Osteocyte (in vitro differentiated cells): ENCODE measurements at regions not wholly inside any gene's neighbourhood (a gene's known extent, or its start where the extent isn't known, plus 50 kb on each side); places are given as distances from the start of the nearest gene placed in this dataset.

ENCODE experiments used
- DNase-seq: peaks from one replicate; pipeline ENCODE4 v3.0.0; 2021; ENCODE audit warnings: mixed read lengths; ENCODE audit not compliant: unreplicated experiment; ENCODE audit errors: extremely low spot score
- H3K27ac Mint-ChIP-seq: one replicate; pipeline ENCODE4 v1.8.0; 2021; ENCODE audit warnings: mild to moderate bottlenecking, mixed read lengths; ENCODE audit not compliant: unreplicated experiment
- H3K27me3 Mint-ChIP-seq: one replicate; pipeline ENCODE4 v1.8.0; 2021; ENCODE audit warnings: mixed read lengths; ENCODE audit not compliant: unreplicated experiment
- H3K36me3 Mint-ChIP-seq: one replicate; pipeline ENCODE4 v1.8.0; 2021; ENCODE audit warnings: mixed read lengths; ENCODE audit not compliant: unreplicated experiment
- H3K4me1 Mint-ChIP-seq: one replicate; pipeline ENCODE4 v1.8.0; 2021; ENCODE audit warnings: mixed read lengths; ENCODE audit not compliant: unreplicated experiment
- H3K4me3 Mint-ChIP-seq: one replicate; pipeline ENCODE4 v1.8.0; 2021; ENCODE audit warnings: mild to moderate bottlenecking, moderate library complexity, mixed read lengths; ENCODE audit not compliant: unreplicated experiment
- H3K9me3 Mint-ChIP-seq: one replicate; pipeline ENCODE4 v1.8.0; 2021; ENCODE audit warnings: mixed read lengths; ENCODE audit not compliant: unreplicated experiment
- CTCF ChIP-seq: fragments of 200-600 bp; sonication (generic); IDR thresholded peaks from 2 replicates; pipeline ENCODE4 v1.5.0; 2021; ENCODE audit warnings: antibody characterized with exemption, mild to moderate bottlenecking, moderate library complexity

GRCh38 chr1:91600431-91601337, 100.0 kb downstream of the CDC7 start:
- Mint-ChIP-seq H3K27ac (no peak overlapping the region), H3K4me3 (no peak overlapping the region), H3K9me3 (no peaks in the 10 kb centered on the region), H3K27me3 (no peaks in the 10 kb centered on the region), H3K36me3 (no peaks in the 10 kb centered on the region), H3K4me1 (peaks cover 14% of the 10 kb centered on the region)
- no peak for DNase-seq
- TF ChIP-seq CTCF = no peak

DNA sequence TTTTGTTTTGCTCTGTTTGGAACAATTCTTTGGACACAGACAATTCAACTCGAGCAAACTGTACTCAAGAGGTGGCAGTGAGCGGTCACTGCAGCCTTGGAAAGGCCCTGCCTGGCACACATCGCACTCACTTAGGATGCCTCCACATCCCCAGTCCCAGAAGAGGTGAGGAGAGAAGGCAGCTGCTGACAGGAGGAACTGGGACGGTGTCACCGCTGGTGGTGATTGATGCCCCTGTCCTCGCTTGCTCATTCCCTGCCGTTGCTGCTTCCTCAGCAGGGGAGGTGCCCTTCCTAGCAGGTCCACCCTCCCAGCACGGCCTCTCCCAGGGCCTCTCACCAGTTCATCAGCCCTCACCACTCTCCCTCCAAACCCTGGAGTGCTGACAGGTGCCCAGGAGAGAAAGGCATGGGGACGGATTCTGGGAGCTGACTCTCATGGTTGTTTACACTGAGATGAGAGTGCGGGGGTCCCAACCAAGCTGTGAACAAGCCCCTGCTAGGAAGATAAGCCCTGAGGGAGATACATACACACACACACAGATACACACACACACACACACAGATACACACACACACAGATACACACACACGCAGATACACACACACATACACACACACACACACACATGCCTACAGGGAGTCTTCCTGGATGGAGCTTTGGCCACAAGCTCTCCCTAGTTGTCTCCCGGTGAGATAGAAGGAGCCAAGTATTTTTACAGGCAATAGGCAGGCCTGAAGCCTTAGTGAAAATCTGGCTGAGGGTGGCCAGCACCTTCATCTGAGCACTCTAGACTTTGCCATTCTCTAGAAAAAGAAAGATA, 101.1 kb downstream of the CDC7 start:
- H3K4me1 Mint-ChIP-seq = peaks cover 11% of the 10 kb centered on the region
- no peak overlapping the region for H3K27ac Mint-ChIP-seq
- no peaks in the 10 kb centered on the region for H3K9me3 Mint-ChIP-seq
- no peak for DNase-seq
- TF ChIP-seq CTCF = no peak
- no peaks in the 10 kb centered on the region for H3K27me3 Mint-ChIP-seq
- H3K4me3 Mint-ChIP-seq = no peak overlapping the region
- H3K36me3 Mint-ChIP-seq = no peaks in the 10 kb centered on the region

GRCh38 chr1:91603409-91603808, 102.8 kb downstream of the CDC7 start:
- Mint-ChIP-seq H3K9me3 (peaks cover 4% of the 10 kb centered on the region), H3K27ac (no peak overlapping the region), H3K36me3 (no peaks in the 10 kb centered on the region), H3K4me3 (no peak overlapping the region), H3K4me1 (peaks cover 15% of the 10 kb centered on the region), H3K27me3 (no peaks in the 10 kb centered on the region)
- DNase-seq = no peak
- no peak for TF ChIP-seq CTCF

DNA sequence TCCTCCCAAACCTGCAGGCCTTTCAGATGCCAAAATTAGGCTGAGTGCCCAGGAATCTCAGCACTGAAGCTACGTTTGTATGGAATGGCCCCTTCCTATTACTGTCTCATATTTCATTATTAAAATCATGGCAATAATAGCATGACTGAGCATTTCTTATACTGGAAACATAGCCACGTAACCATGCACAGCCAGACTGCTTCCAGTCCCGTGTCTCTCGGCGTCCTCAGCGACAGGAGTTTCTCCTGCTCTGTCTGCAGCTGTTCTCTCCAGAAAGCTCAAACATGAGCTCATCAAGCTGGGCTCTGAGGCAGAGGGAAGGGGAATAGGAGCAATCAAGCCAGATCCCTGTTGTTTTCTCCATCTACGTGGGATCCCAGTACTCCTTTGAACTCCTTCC, 104.0 kb downstream of the CDC7 start:
- TF ChIP-seq CTCF = no peak
- peak overlapping the region; percentile 44 for H3K27ac Mint-ChIP-seq

DNA sequence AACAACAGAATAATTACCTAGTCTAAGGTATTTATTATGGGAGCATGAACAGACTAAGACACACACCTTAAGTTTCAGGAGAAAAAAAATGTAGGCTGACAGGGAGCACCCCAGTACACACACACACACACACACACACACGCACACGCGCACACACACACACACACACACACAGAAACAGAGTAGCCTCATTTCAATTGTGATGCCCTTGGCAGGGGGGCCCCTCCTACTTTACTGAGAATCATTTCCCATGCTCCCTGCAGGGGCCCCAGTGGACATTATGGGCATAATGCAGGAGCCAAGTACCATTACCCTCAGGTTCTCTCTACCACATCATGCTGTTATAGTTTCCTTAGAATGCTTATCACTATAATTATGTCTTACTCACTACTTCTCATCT, 104.9 kb downstream of the CDC7 start:
- H3K36me3 Mint-ChIP-seq = no peaks in the 10 kb centered on the region

More for the DNA sequence above, 104.0 kb downstream of the CDC7 start:
- Mint-ChIP-seq H3K4me3 (no peak overlapping the region), H3K9me3 (peaks cover 5% of the 10 kb centered on the region), H3K27me3 (no peaks in the 10 kb centered on the region), H3K4me1 (peaks cover 19% of the 10 kb centered on the region), H3K36me3 (no peaks in the 10 kb centered on the region)
- no peak for DNase-seq

More for the DNA sequence above, 104.9 kb downstream of the CDC7 start:
- Mint-ChIP-seq H3K4me1 (peaks cover 22% of the 10 kb centered on the region), H3K27me3 (no peaks in the 10 kb centered on the region), H3K4me3 (no peak overlapping the region), H3K9me3 (peaks cover 5% of the 10 kb centered on the region), H3K27ac (no peak overlapping the region)
- DNase-seq = no peak
- no peak for TF ChIP-seq CTCF
